ENCODE measurements at regions not wholly inside any gene's neighbourhood (a gene's known extent, or its start where the extent isn't known, plus 50 kb on each side); places are given as distances from the start of the nearest gene placed in this dataset.

GRCh38 chr11:127612607-127613006 is 612.0 kb upstream of the KIRREL3 start:
- Mint-ChIP-seq H3K27ac (ENCODE audit: unreplicated experiment) (no peak overlapping the region), H3K4me1 (ENCODE audit: unreplicated experiment) (no peaks in the 10 kb centered on the region), H3K27me3 (ENCODE audit: unreplicated experiment) (peaks cover 10% of the 10 kb centered on the region), H3K9me3 (ENCODE audit: unreplicated experiment) (no peaks in the 10 kb centered on the region), H3K4me3 (ENCODE audit: unreplicated experiment) (no peak overlapping the region), H3K36me3 (ENCODE audit: unreplicated experiment) (no peaks in the 10 kb centered on the region)
- DNase-seq (ENCODE audit: extremely low spot score, unreplicated experiment), result no peak
- TF ChIP-seq, protein P1, sequence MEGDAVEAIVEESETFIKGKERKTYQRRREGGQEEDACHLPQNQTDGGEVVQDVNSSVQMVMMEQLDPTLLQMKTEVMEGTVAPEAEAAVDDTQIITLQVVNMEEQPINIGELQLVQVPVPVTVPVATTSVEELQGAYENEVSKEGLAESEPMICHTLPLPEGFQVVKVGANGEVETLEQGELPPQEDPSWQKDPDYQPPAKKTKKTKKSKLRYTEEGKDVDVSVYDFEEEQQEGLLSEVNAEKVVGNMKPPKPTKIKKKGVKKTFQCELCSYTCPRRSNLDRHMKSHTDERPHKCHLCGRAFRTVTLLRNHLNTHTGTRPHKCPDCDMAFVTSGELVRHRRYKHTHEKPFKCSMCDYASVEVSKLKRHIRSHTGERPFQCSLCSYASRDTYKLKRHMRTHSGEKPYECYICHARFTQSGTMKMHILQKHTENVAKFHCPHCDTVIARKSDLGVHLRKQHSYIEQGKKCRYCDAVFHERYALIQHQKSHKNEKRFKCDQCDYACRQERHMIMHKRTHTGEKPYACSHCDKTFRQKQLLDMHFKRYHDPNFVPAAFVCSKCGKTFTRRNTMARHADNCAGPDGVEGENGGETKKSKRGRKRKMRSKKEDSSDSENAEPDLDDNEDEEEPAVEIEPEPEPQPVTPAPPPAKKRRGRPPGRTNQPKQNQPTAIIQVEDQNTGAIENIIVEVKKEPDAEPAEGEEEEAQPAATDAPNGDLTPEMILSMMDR (IDR thresholded peaks at IDR 0.05), result no peak

DNA sequence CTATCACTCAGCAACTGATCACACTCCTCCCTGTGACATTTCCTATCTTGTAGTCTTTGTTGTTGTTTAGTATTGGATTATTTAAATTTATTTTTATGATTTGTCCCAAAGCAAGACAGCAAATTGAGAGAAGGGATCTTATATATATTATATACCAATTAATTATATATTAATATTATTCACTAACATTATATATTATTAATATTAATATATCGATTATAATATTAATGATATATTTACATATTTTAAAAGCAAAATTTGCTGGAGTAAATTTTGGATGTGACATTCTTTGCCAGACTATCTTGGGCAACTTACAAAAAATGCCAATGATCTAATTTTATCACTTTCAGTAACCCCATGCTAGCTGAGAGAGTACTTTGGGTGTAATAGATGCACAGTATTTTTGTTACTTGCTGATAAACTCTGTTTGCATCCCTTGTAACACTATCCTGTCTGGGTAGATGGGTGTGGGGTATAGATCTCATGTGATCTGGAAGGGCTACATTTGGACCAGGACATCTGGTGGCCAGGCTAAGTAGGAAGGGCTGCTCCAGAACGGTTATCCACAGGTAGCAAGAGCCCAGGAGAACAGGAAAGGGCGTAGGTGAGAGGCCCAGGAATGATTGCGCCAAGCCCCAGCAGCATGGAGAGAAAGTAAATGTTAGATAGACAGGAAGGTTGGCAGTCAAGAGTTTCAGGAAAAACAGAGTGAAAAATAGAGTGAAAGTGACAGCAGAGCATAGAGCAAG is 608.6 kb upstream of the KIRREL3 start:
- no peak for DNase-seq (ENCODE audit: extremely low spot score, unreplicated experiment)
- Mint-ChIP-seq H3K27ac (ENCODE audit: unreplicated experiment) (no peak overlapping the region), H3K36me3 (ENCODE audit: unreplicated experiment) (no peaks in the 10 kb centered on the region), H3K4me1 (ENCODE audit: unreplicated experiment) (no peaks in the 10 kb centered on the region), H3K9me3 (ENCODE audit: unreplicated experiment) (no peaks in the 10 kb centered on the region), H3K27me3 (ENCODE audit: unreplicated experiment) (peaks cover 4% of the 10 kb centered on the region), H3K4me3 (ENCODE audit: unreplicated experiment) (no peak overlapping the region)
- TF ChIP-seq, protein P1 (IDR thresholded peaks at IDR 0.05), result no peak

- TF ChIP-seq, protein P1 (IDR thresholded peaks at IDR 0.05), result no peak
- Mint-ChIP-seq H3K27ac (ENCODE audit: unreplicated experiment) (no peak overlapping the region), H3K27me3 (ENCODE audit: unreplicated experiment) (peaks cover 4% of the 10 kb centered on the region), H3K36me3 (ENCODE audit: unreplicated experiment) (no peaks in the 10 kb centered on the region), H3K4me3 (ENCODE audit: unreplicated experiment) (no peak overlapping the region), H3K9me3 (ENCODE audit: unreplicated experiment) (no peaks in the 10 kb centered on the region), H3K4me1 (ENCODE audit: unreplicated experiment) (no peaks in the 10 kb centered on the region)
- no peak for DNase-seq (ENCODE audit: extremely low spot score, unreplicated experiment)
These were observed 607.0 kb upstream of the KIRREL3 start for GRCh38 chr11:127607487-127608085.

DNA sequence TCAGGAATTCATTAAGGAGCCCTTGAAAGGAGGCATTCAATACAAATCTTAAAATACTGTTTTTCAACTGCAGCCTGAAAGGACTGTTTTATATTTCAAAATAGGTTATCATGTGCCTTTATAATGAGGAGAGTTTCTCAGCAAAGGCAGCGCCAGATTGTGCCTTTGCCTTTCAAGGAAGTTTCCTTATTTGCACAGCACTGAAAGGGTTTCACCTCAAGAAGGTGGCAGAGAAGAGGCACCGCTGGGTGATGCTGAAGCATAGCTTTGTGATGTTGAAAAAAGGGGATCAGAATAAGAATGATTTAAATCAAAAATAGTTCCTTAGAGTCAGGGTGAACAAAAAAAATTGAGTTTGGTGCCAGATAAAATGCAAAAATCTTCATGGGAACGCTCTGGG is 601.0 kb upstream of the KIRREL3 start:
- H3K9me3 Mint-ChIP-seq (ENCODE audit: unreplicated experiment), result no peaks in the 10 kb centered on the region
- DNase-seq (ENCODE audit: extremely low spot score, unreplicated experiment), result no peak
- peaks cover 5% of the 10 kb centered on the region for H3K27me3 Mint-ChIP-seq (ENCODE audit: unreplicated experiment)
- no peaks in the 10 kb centered on the region for H3K36me3 Mint-ChIP-seq (ENCODE audit: unreplicated experiment)
- H3K4me3 Mint-ChIP-seq (ENCODE audit: unreplicated experiment), result no peak overlapping the region
- no peak overlapping the region for H3K27ac Mint-ChIP-seq (ENCODE audit: unreplicated experiment)
- TF ChIP-seq, protein P1 (IDR thresholded peaks at IDR 0.05), result no peak
- H3K4me1 Mint-ChIP-seq (ENCODE audit: unreplicated experiment), result no peaks in the 10 kb centered on the region

DNA sequence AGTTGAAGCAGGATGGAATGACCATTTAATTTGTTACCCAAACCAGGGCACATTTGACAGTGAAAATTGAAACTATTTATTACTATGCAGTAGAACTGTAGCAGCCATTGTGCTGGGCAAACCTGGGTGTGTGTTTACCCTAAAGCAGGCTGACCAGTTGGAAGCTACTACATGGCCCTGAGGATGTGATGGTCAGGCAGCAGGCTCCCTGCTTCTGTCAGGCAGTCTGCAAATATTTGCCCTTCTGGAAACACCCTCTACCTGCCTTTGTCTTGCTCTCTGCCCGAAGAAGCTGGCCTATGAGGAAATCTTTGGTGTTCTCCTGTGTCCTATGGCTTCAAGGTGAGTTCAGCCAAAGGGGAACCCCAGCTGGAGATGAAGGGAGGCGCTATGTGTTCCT is 600.1 kb upstream of the KIRREL3 start:
- Mint-ChIP-seq H3K27me3 (ENCODE audit: unreplicated experiment) (peaks cover 5% of the 10 kb centered on the region), H3K4me1 (ENCODE audit: unreplicated experiment) (no peaks in the 10 kb centered on the region), H3K4me3 (ENCODE audit: unreplicated experiment) (no peak overlapping the region), H3K36me3 (ENCODE audit: unreplicated experiment) (no peaks in the 10 kb centered on the region), H3K27ac (ENCODE audit: unreplicated experiment) (no peak overlapping the region), H3K9me3 (ENCODE audit: unreplicated experiment) (no peaks in the 10 kb centered on the region)
- TF ChIP-seq, protein P1 (IDR thresholded peaks at IDR 0.05), result no peak
- DNase-seq (ENCODE audit: extremely low spot score, unreplicated experiment), result no peak

All from osteocyte (in vitro differentiated cells).